ENCODE measurements at regions not wholly inside any gene's neighbourhood (a gene's known extent, or its start where the extent isn't known, plus 50 kb on each side); places are given as distances from the start of the nearest gene placed in this dataset.

- TF ChIP-seq GATA3 (IDR thresholded peaks at IDR 0.05; ENCODE audit: low read depth, low read length) (no peak), GATA2 (IDR thresholded peaks at IDR 0.05; ENCODE audit: low read depth, low read length) (no peak)
These were observed 64.7 kb downstream of the POM121L12 start for GRCh38 chr7:53100091-53100490.

All from SH-SY5Y (cell line).